Esophagus squamous epithelium (tissue), 4 donors: ENCODE measurements at regions not wholly inside any gene's neighbourhood (a gene's known extent, or its start where the extent isn't known, plus 50 kb on each side); places are given as distances from the start of the nearest gene placed in this dataset.

Experiments
- CTCF ChIP-seq, 6 experiments: fragments of 450-650 bp in 4 of 6; fragments of 200-600 bp in 2 of 6; sonication (generic) in 2 of 6; IDR thresholded peaks; one replicate each; pipeline ENCODE4 v1.5.1; 2016 to 2019; ENCODE audit warnings: antibody characterized with exemption in 6 of 6, mild to moderate bottlenecking in 4 of 6, moderate library complexity in 4 of 6
- POLR2A ChIP-seq, 4 donors: fragments of 450-650 bp; IDR thresholded peaks; one replicate each; pipeline ENCODE4 v1.6.1; 2017; ENCODE audit warnings: antibody characterized with exemption in 4 of 4, mild to moderate bottlenecking in 4 of 4, moderate library complexity in 3 of 4

- TF ChIP-seq POLR2A (IDR thresholded peaks at IDR 0.05) (no peak), CTCF (IDR thresholded peaks at IDR 0.05) (no peak)
Observed at GRCh38 chr11:29734287-29734686, 282.5 kb downstream of the KCNA4 start.
